GM12878 (cell line): ENCODE measurements at regions not wholly inside any gene's neighbourhood (a gene's known extent, or its start where the extent isn't known, plus 50 kb on each side); places are given as distances from the start of the nearest gene placed in this dataset.

ENCODE experiments used
- ATAC-seq: fragments of 200-7000 bp; cut with Tn5 transposase; 3 replicates; pipeline ENCODE4 v1.9.1; 2020; ENCODE audit warnings: mild to moderate bottlenecking, moderate library complexity
- BruUV-seq: library from RNA; stranded (reverse); fragments of 400-500 nt; replicated peaks from 2 replicates; lab custom pipeline; 2021; lab: Mats Ljungman, UMichigan
- CTCF ChIA-PET: fragments of 300-600 bp; sonication (Branson Sonifier 250); formaldehyde crosslinking; extraction: SDS; loops from one replicate; lab custom pipeline; 2021; ENCODE audit warnings: inconsistent platforms; lab: Yijun Ruan, JAX
- POLR2A ChIA-PET: fragments of 350-600 bp; formaldehyde crosslinking; extraction: SDS; loops from one replicate; lab custom pipeline; 2021; ENCODE audit warnings: inconsistent platforms; lab: Charles Lee
- RAD21 ChIA-PET: fragments of 300-600 bp; sonication (Branson Sonifier 250); formaldehyde crosslinking; loops from one replicate; lab custom pipeline; 2023; ENCODE audit warnings: antibody characterized with exemption; ENCODE audit not compliant: unreplicated experiment; lab: Charles Lee
- SMC1A ChIA-PET: fragments of 300-600 bp; sonication (Branson Sonifier 250); formaldehyde crosslinking; loops from one replicate; lab custom pipeline; 2023; ENCODE audit not compliant: unreplicated experiment, uncharacterized antibody; lab: Charles Lee
- DNase-seq: peaks from one replicate; pipeline ENCODE4 v3.0.0-alpha.2; 2011; ENCODE audit warnings: low read depth, low spot score
- FAIRE-seq: peaks from 3 replicates; lab custom pipeline; 2011; peaks lifted over from hg19 to GRCh38; lab: Jason Lieb, UNC
- H2AFZ ChIP-seq: 2 replicates; pipeline ENCODE4 v1.6.0; 2011; ENCODE audit warnings: low read depth, low read length, control low read depth; ENCODE audit not compliant: control insufficient read depth
- H3K27ac ChIP-seq: 2 replicates; pipeline ENCODE4 v1.5.1; 2011; ENCODE audit warnings: control low read depth; ENCODE audit not compliant: control insufficient read depth, insufficient read depth
- H3K27me3 ChIP-seq, 2 experiments: replicated peaks in 1 of 2; 2 replicates each; pipeline versions ENCODE4 v1.6.0 to v1.6.1; 2011; ENCODE audit warnings: low read length in 1 of 2; ENCODE audit not compliant: control insufficient read depth in 2 of 2, insufficient read depth in 2 of 2
- H3K36me3 ChIP-seq, 2 experiments: 2 replicates each; pipeline ENCODE4 v1.5.1; 2011; ENCODE audit warnings: low read length in 1 of 2; ENCODE audit not compliant: control insufficient read depth in 2 of 2, insufficient read depth in 2 of 2
- H3K4me1 ChIP-seq: 2 replicates; pipeline ENCODE4 v1.6.1; 2011; ENCODE audit warnings: mild to moderate bottlenecking, low read length, moderate library complexity, mixed read lengths; ENCODE audit not compliant: control insufficient read depth, insufficient read depth
- H3K4me2 ChIP-seq: 2 replicates; pipeline ENCODE4 v1.6.0; 2011; ENCODE audit warnings: control low read depth; ENCODE audit not compliant: control insufficient read depth, insufficient read depth
- H3K4me3 ChIP-seq: fragments of 200-600 bp; sonication (generic); 2 replicates; pipeline ENCODE4 v1.5.1; 2016
- H3K79me2 ChIP-seq: 2 replicates; pipeline ENCODE4 v1.6.0; 2011; ENCODE audit warnings: low read length; ENCODE audit not compliant: control insufficient read depth, insufficient read depth
- H3K9ac ChIP-seq: 2 replicates; pipeline ENCODE4 v1.8.0; 2011; ENCODE audit warnings: low read length, control low read depth, mixed read lengths; ENCODE audit not compliant: control insufficient read depth, insufficient read depth
- H3K9me3 ChIP-seq: replicated peaks from 3 replicates; pipeline ENCODE4 v1.5.1; 2011; ENCODE audit warnings: mild to moderate bottlenecking, low read length; ENCODE audit not compliant: control insufficient read depth, insufficient read depth
- H4K20me1 ChIP-seq: 2 replicates; pipeline ENCODE4 v1.6.0; 2011; ENCODE audit not compliant: control insufficient read depth, insufficient read depth
- BRCA1 ChIP-seq: IDR thresholded peaks from 2 replicates; pipeline ENCODE4 v1.6.1; 2011; ENCODE audit warnings: low read depth, low read length, improper control_type of control experiment
- CHD4 ChIP-seq: fragments of 200-600 bp; sonication (generic); IDR thresholded peaks from 2 replicates; pipeline ENCODE4 v1.6.1; 2016; ENCODE audit warnings: mild to moderate bottlenecking
- E2F4 ChIP-seq: IDR thresholded peaks from 2 replicates; pipeline ENCODE4 v1.6.1; 2012; ENCODE audit warnings: low read depth, low read length, improper control_type of control experiment
- E2F8 ChIP-seq: fragments of 450-650 bp; IDR thresholded peaks from 2 replicates; pipeline ENCODE4 v1.6.1; 2018; ENCODE audit warnings: mild to moderate bottlenecking, low read depth, moderate library complexity; ENCODE audit not compliant: partially characterized antibody
- EP300 ChIP-seq, 2 experiments: fragments of 150-350 bp in 1 of 2; IDR thresholded peaks; 2 replicates each; pipeline ENCODE4 v1.6.1; 2011 to 2012; ENCODE audit warnings: low read depth in 2 of 2, low read length in 2 of 2, borderline replicate concordance in 1 of 2, improper control_type of control experiment in 1 of 2, inconsistent platforms in 1 of 2; ENCODE audit not compliant: control insufficient read depth in 1 of 2
- HDAC6 ChIP-seq: fragments of 200-600 bp; sonication (generic); IDR thresholded peaks from one replicate; pipeline ENCODE4 v1.8.0; 2017; ENCODE audit warnings: antibody characterized with exemption; ENCODE audit not compliant: unreplicated experiment
- IRF4 ChIP-seq: IDR thresholded peaks from 2 replicates; pipeline ENCODE4 v1.6.1; 2011; ENCODE audit warnings: low read depth, low read length
- LARP7 ChIP-seq: fragments of 450-650 bp; IDR thresholded peaks from 2 replicates; pipeline ENCODE4 v1.6.1; 2017; ENCODE audit warnings: mild to moderate bottlenecking
- MYB ChIP-seq: fragments of 150-350 bp; IDR thresholded peaks from 2 replicates; pipeline ENCODE4 v1.6.1; 2014; ENCODE audit warnings: mild to moderate bottlenecking, low read depth, low read length, borderline replicate concordance
- PBX3 ChIP-seq: IDR thresholded peaks from 2 replicates; pipeline ENCODE4 v1.6.1; 2011; ENCODE audit warnings: mild to moderate bottlenecking, low read depth, low read length, moderate library complexity; ENCODE audit not compliant: insufficient replicate concordance
- RAD51 ChIP-seq: fragments of 450-650 bp; IDR thresholded peaks from 2 replicates; pipeline ENCODE4 v1.6.1; 2016; ENCODE audit warnings: moderate library complexity, mild to moderate bottlenecking, inconsistent platforms
- RB1 ChIP-seq: fragments of 450-650 bp; formaldehyde crosslinking; IDR thresholded peaks from 2 replicates; pipeline ENCODE4 v1.6.1; 2017; ENCODE audit warnings: mild to moderate bottlenecking, borderline replicate concordance
- SIN3A ChIP-seq: IDR thresholded peaks from 2 replicates; pipeline ENCODE4 v1.6.1; 2012; ENCODE audit warnings: low read depth, low read length, improper control_type of control experiment
- SMAD1 ChIP-seq: fragments of 450-650 bp; IDR thresholded peaks from 2 replicates; pipeline ENCODE4 v1.6.1; 2018; ENCODE audit warnings: mild to moderate bottlenecking, low read depth; ENCODE audit not compliant: partially characterized antibody
- SP1 ChIP-seq: IDR thresholded peaks from one replicate; pipeline ENCODE4 v1.6.1; 2011; ENCODE audit warnings: low read depth, low read length
- TCF3 ChIP-seq: IDR thresholded peaks from 2 replicates; pipeline ENCODE4 v1.6.1; 2012; ENCODE audit warnings: low read depth, mild to moderate bottlenecking, low read length, borderline replicate concordance; ENCODE audit not compliant: insufficient read depth
- TCF7 ChIP-seq: IDR thresholded peaks from 2 replicates; pipeline ENCODE4 v1.6.1; 2014; ENCODE audit warnings: antibody characterized with exemption, borderline replicate concordance
- ZBTB4 ChIP-seq: fragments of 450-650 bp; formaldehyde crosslinking; IDR thresholded peaks from 2 replicates; pipeline ENCODE4 v1.4.0; 2022; ENCODE audit warnings: mild to moderate bottlenecking, moderate library complexity
- WGBS: methylation state at CpG from one replicate; pipeline ENCODE4 v1.1.6; 2016; ENCODE audit warnings: low lambda C conversion rate; ENCODE audit not compliant: insufficient replicate concordance, insufficient coverage; ENCODE audit errors: missing lambda C conversion rate; 5-methylcytosine and 5-hydroxymethylcytosine counted together
- in situ Hi-C: fragments of 300-500 bp; cut with MboI; formaldehyde crosslinking; loops from 9 replicates; pipeline ENCODE4 v1.14.3; 2018; ENCODE audit warnings: mixed read lengths
- intact Hi-C: fragments of 100-400 bp; cut with micrococcal nuclease; formaldehyde crosslinking; loops from one replicate; pipeline ENCODE4 v1.14.2; 2022; ENCODE audit not compliant: unreplicated experiment

GRCh38 chr22:49398115-49398514 lies 429.6 kb downstream of the BRD1 start:
- Histone ChIP-seq H4K20me1 (no peaks in the 10 kb centered on the region), H2AFZ (no peak overlapping the region), H3K9ac (no peak overlapping the region), H3K36me3 (no peaks in the 10 kb centered on the region), H3K79me2 (no peaks in the 10 kb centered on the region), H3K4me1 (no peaks in the 10 kb centered on the region), H3K4me2 (no peak overlapping the region), H3K9me3 (no peaks in the 10 kb centered on the region; the same call in 2 of the 3 replicates), H3K27me3 (no peaks in the 10 kb centered on the region), H3K27ac (no peak overlapping the region), H3K4me3 (no peak overlapping the region)
- 60% methylated on average over 17 of the region's 17 CpGs for WGBS
- DNase-seq (no peak), ATAC-seq (no peak), FAIRE-seq (no peak)
- ChIA-PET POLR2A (no interaction called here), CTCF (no interaction called here), RAD21 (no interaction called here), SMC1A (no interaction called here)
- BruUV-seq = no TSS peak
- intact Hi-C loops (no loop called here), in situ Hi-C loops (no loop called here)
- TF ChIP-seq LARP7 = no peak
- TF ChIP-seq E2F8 = no peak
- TF ChIP-seq TCF3 = no peak
- no peak for TF ChIP-seq SIN3A
- no peak for TF ChIP-seq EP300 (IDR thresholded peaks at IDR 0.05; ENCODE audit: borderline replicate concordance in 1 of 2, control insufficient read depth in 1 of 2, low read depth in 2 of 2, low read length in 2 of 2)
- TF ChIP-seq E2F4 = no peak
- TF ChIP-seq MYB = no peak
- TF ChIP-seq SMAD1 = no peak
- TF ChIP-seq IRF4 = no peak
- TF ChIP-seq ZBTB4 (CRISPR knock-in tag) = no peak
- TF ChIP-seq BRCA1 = no peak
- no peak for TF ChIP-seq PBX3
- no peak for TF ChIP-seq CHD4
- no peak for TF ChIP-seq SP1
- TF ChIP-seq RB1 = no peak
- TF ChIP-seq HDAC6 = no peak
- TF ChIP-seq TCF7 = no peak
- no peak for TF ChIP-seq RAD51
